ENCODE measurements at regions not wholly inside any gene's neighbourhood (a gene's known extent, or its start where the extent isn't known, plus 50 kb on each side); places are given as distances from the start of the nearest gene placed in this dataset.

GRCh38 chr11:26244207-26244606 is 87.7 kb upstream of the ANO3 start:
- Histone ChIP-seq H3K4me3 (replicated peaks in 1 of 4; ENCODE audit: control extremely low read depth in 1 of 4, insufficient read depth in 1 of 4, low read depth in 3 of 4, low read length in 4 of 4) (no peak overlapping the region), H3K9ac (ENCODE audit: insufficient read depth, low read length) (no peak overlapping the region), H3K27me3 (ENCODE audit: control insufficient read depth, insufficient read depth, low read length) (no peaks in the 10 kb centered on the region), H2AFZ (ENCODE audit: low read length) (no peak overlapping the region), H3K4me2 (ENCODE audit: extremely low read depth, insufficient read depth, low read length) (no peak overlapping the region), H3K36me3 (ENCODE audit: control insufficient read depth, insufficient read depth, low read length) (no peaks in the 10 kb centered on the region), H3K4me1 (ENCODE audit: control insufficient read depth, extremely low read depth, insufficient read depth, low read length) (no peaks in the 10 kb centered on the region), H3K9me3 (ENCODE audit: control insufficient read depth, insufficient read depth, low read depth, low read length) (no peaks in the 10 kb centered on the region), H3K27ac (ENCODE audit: insufficient read depth, low read length) (no peak overlapping the region), H4K20me1 (ENCODE audit: control insufficient read depth, extremely low read depth, insufficient read depth, low read length) (no peaks in the 10 kb centered on the region), H3K79me2 (ENCODE audit: control insufficient read depth, insufficient read depth, low read length) (no peaks in the 10 kb centered on the region)
- no peak for TF ChIP-seq CTCF (conservative IDR thresholded peaks at IDR 0.05 in 1 of 2, IDR thresholded peaks at IDR 0.05 in 1 of 2; ENCODE audit: low read depth in 1 of 2, low read length in 2 of 2)
- no peak for TF ChIP-seq EZH2 (IDR thresholded peaks at IDR 0.05; ENCODE audit: low read length, missing control alignments)
- peak in 1 of 2 donors; percentile 85 for DNase-seq (ENCODE audit: low read depth in 2 of 2)

GRCh38 chr11:26245046-26245445 is 86.9 kb upstream of the ANO3 start:
- Histone ChIP-seq H3K27me3 (ENCODE audit: control insufficient read depth, insufficient read depth, low read length) (no peaks in the 10 kb centered on the region), H3K4me1 (ENCODE audit: control insufficient read depth, extremely low read depth, insufficient read depth, low read length) (no peaks in the 10 kb centered on the region), H4K20me1 (ENCODE audit: control insufficient read depth, extremely low read depth, insufficient read depth, low read length) (no peaks in the 10 kb centered on the region), H3K9me3 (ENCODE audit: control insufficient read depth, insufficient read depth, low read depth, low read length) (no peaks in the 10 kb centered on the region), H3K36me3 (ENCODE audit: control insufficient read depth, insufficient read depth, low read length) (no peaks in the 10 kb centered on the region), H3K4me2 (ENCODE audit: extremely low read depth, insufficient read depth, low read length) (no peak overlapping the region), H3K4me3 (replicated peaks in 1 of 4; ENCODE audit: control extremely low read depth in 1 of 4, insufficient read depth in 1 of 4, low read depth in 3 of 4, low read length in 4 of 4) (no peak overlapping the region), H2AFZ (ENCODE audit: low read length) (no peak overlapping the region), H3K9ac (ENCODE audit: insufficient read depth, low read length) (no peak overlapping the region), H3K27ac (ENCODE audit: insufficient read depth, low read length) (no peak overlapping the region), H3K79me2 (ENCODE audit: control insufficient read depth, insufficient read depth, low read length) (no peaks in the 10 kb centered on the region)
- DNase-seq (ENCODE audit: low read depth in 2 of 2): peak; percentile 12 to 76
- TF ChIP-seq EZH2 (IDR thresholded peaks at IDR 0.05; ENCODE audit: low read length, missing control alignments) (no peak), CTCF (conservative IDR thresholded peaks at IDR 0.05 in 1 of 2, IDR thresholded peaks at IDR 0.05 in 1 of 2; ENCODE audit: low read depth in 1 of 2, low read length in 2 of 2) (no peak)

GRCh38 chr11:26247340-26247739 is 84.6 kb upstream of the ANO3 start:
- H3K4me1 ChIP-seq (ENCODE audit: control insufficient read depth, extremely low read depth, insufficient read depth, low read length): no peaks in the 10 kb centered on the region
- DNase-seq (ENCODE audit: low read depth in 2 of 2): peak; percentile 75 to 85
- TF ChIP-seq CTCF (conservative IDR thresholded peaks at IDR 0.05 in 1 of 2, IDR thresholded peaks at IDR 0.05 in 1 of 2; ENCODE audit: low read depth in 1 of 2, low read length in 2 of 2): no peak
- no peak for TF ChIP-seq EZH2 (IDR thresholded peaks at IDR 0.05; ENCODE audit: low read length, missing control alignments)
- no peak overlapping the region for H3K9ac ChIP-seq (ENCODE audit: insufficient read depth, low read length)
- H3K79me2 ChIP-seq (ENCODE audit: control insufficient read depth, insufficient read depth, low read length): no peaks in the 10 kb centered on the region
- H3K27ac ChIP-seq (ENCODE audit: insufficient read depth, low read length): peak overlapping the region; percentile 16
- no peaks in the 10 kb centered on the region for H3K27me3 ChIP-seq (ENCODE audit: control insufficient read depth, insufficient read depth, low read length)
- H2AFZ ChIP-seq (ENCODE audit: low read length): no peak overlapping the region
- no peaks in the 10 kb centered on the region for H3K9me3 ChIP-seq (ENCODE audit: control insufficient read depth, insufficient read depth, low read depth, low read length)
- no peaks in the 10 kb centered on the region for H4K20me1 ChIP-seq (ENCODE audit: control insufficient read depth, extremely low read depth, insufficient read depth, low read length)
- no peaks in the 10 kb centered on the region for H3K36me3 ChIP-seq (ENCODE audit: control insufficient read depth, insufficient read depth, low read length)
- no peak overlapping the region for H3K4me3 ChIP-seq (replicated peaks in 1 of 4; ENCODE audit: control extremely low read depth in 1 of 4, insufficient read depth in 1 of 4, low read depth in 3 of 4, low read length in 4 of 4)
- peak overlapping the region; percentile 10 for H3K4me2 ChIP-seq (ENCODE audit: extremely low read depth, insufficient read depth, low read length)

Measured in fibroblast of lung (primary cell).